Nephron progenitor cell (in vitro differentiated cells): ENCODE measurements at regions not wholly inside any gene's neighbourhood (a gene's known extent, or its start where the extent isn't known, plus 50 kb on each side); places are given as distances from the start of the nearest gene placed in this dataset.

ENCODE experiments used
- DNase-seq: peaks from one replicate; pipeline ENCODE4 v3.0.0; 2021
- H3K27ac Mint-ChIP-seq: 2 replicates; pipeline ENCODE4 v1.8.0; 2021; ENCODE audit warnings: mild to moderate bottlenecking, moderate library complexity, mixed read lengths
- H3K27me3 Mint-ChIP-seq: 2 replicates; pipeline ENCODE4 v1.8.0; 2021; ENCODE audit warnings: mild to moderate bottlenecking, low read depth, mixed read lengths; ENCODE audit not compliant: poor library complexity
- H3K36me3 Mint-ChIP-seq: 2 replicates; pipeline ENCODE4 v1.8.0; 2021; ENCODE audit warnings: low read depth, mixed read lengths
- H3K4me1 Mint-ChIP-seq: 2 replicates; pipeline ENCODE4 v1.8.0; 2021; ENCODE audit warnings: mixed read lengths
- H3K4me3 Mint-ChIP-seq: 2 replicates; pipeline ENCODE4 v1.8.0; 2021; ENCODE audit warnings: mild to moderate bottlenecking, moderate library complexity, mixed read lengths
- H3K9me3 Mint-ChIP-seq: 2 replicates; pipeline ENCODE4 v1.8.0; 2021; ENCODE audit warnings: mild to moderate bottlenecking, moderate library complexity, mixed read lengths
- CTCF ChIP-seq: fragments of 200-600 bp; sonication (generic); IDR thresholded peaks from 2 replicates; pipeline ENCODE4 v1.5.0; 2021; ENCODE audit warnings: antibody characterized with exemption

GRCh38 chr9:106593201-106593600 lies 269.8 kb upstream of the ZNF462 start:
- Mint-ChIP-seq H3K36me3 (no peaks in the 10 kb centered on the region), H3K4me3 (no peak overlapping the region), H3K9me3 (no peaks in the 10 kb centered on the region), H3K4me1 (peaks cover 9% of the 10 kb centered on the region), H3K27ac (no peak overlapping the region), H3K27me3 (peaks cover 4% of the 10 kb centered on the region)
- no peak for TF ChIP-seq CTCF
- DNase-seq = no peak

- no peak overlapping the region for H3K27ac Mint-ChIP-seq
- no peaks in the 10 kb centered on the region for H3K27me3 Mint-ChIP-seq
- no peaks in the 10 kb centered on the region for H3K9me3 Mint-ChIP-seq
- H3K4me3 Mint-ChIP-seq = no peak overlapping the region
- no peak for TF ChIP-seq CTCF
- no peaks in the 10 kb centered on the region for H3K36me3 Mint-ChIP-seq
- DNase-seq = no peak
- peaks cover 15% of the 10 kb centered on the region for H3K4me1 Mint-ChIP-seq
Observed at GRCh38 chr9:106596984-106597383, 266.0 kb upstream of the ZNF462 start.

GRCh38 chr9:106600955-106601560 lies 261.9 kb upstream of the ZNF462 start:
- H3K36me3 Mint-ChIP-seq = peaks cover 8% of the 10 kb centered on the region
- no peaks in the 10 kb centered on the region for H3K27me3 Mint-ChIP-seq

GRCh38 chr9:106602344-106602743 lies 260.6 kb upstream of the ZNF462 start:
- no peak for TF ChIP-seq CTCF
- no peak for DNase-seq
- Mint-ChIP-seq H3K27ac (peak overlapping the region; percentile 56), H3K4me1 (peaks cover 32% of the 10 kb centered on the region), H3K4me3 (peak overlapping the region; percentile 9), H3K36me3 (peaks cover 8% of the 10 kb centered on the region), H3K9me3 (peaks cover 28% of the 10 kb centered on the region), H3K27me3 (no peaks in the 10 kb centered on the region)

More at GRCh38 chr9:106600955-106601560, 261.9 kb upstream of the ZNF462 start:
- DNase-seq = no peak
- Mint-ChIP-seq H3K4me1 (peaks cover 32% of the 10 kb centered on the region), H3K9me3 (peaks cover 19% of the 10 kb centered on the region), H3K27ac (peak overlapping the region; percentile 55), H3K4me3 (no peak overlapping the region)
- no peak for TF ChIP-seq CTCF

GRCh38 chr9:106613250-106613737 lies 249.7 kb upstream of the ZNF462 start:
- Mint-ChIP-seq H3K27ac (no peak overlapping the region), H3K4me1 (peaks cover 13% of the 10 kb centered on the region), H3K4me3 (no peak overlapping the region), H3K9me3 (peaks cover 2% of the 10 kb centered on the region), H3K27me3 (peaks cover 8% of the 10 kb centered on the region), H3K36me3 (no peaks in the 10 kb centered on the region)
- DNase-seq = no peak
- no peak for TF ChIP-seq CTCF
